ENCODE measurements at regions not wholly inside any gene's neighbourhood (a gene's known extent, or its start where the extent isn't known, plus 50 kb on each side); places are given as distances from the start of the nearest gene placed in this dataset.

DNA sequence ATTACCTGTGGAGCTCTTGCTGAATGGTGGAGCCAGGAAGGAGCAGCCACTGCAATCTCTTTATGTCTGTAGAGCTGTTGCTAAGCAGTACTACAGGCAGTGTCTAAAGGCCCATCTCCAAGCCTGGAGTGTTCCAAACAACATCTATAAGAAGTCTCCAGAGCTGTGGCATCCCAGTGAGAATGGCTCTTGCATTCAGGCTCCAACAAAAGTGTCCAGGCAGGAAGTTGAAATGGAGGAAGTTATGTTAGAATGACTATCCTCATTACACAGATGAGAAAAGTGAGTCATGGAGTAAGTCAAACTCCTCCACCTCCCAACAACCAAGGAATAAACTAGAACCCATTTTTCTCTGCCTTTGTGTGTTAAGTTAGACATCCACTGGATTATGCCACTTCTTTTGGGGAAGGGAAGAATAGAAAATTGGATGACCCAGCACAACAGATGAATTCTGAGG, 288.5 kb upstream of the STXBP5 start:
- no peak for TF ChIP-seq TCF7 (CRISPR knock-in tag; IDR thresholded peaks at IDR 0.05; ENCODE audit: low read depth)
- TF ChIP-seq, protein P1, sequence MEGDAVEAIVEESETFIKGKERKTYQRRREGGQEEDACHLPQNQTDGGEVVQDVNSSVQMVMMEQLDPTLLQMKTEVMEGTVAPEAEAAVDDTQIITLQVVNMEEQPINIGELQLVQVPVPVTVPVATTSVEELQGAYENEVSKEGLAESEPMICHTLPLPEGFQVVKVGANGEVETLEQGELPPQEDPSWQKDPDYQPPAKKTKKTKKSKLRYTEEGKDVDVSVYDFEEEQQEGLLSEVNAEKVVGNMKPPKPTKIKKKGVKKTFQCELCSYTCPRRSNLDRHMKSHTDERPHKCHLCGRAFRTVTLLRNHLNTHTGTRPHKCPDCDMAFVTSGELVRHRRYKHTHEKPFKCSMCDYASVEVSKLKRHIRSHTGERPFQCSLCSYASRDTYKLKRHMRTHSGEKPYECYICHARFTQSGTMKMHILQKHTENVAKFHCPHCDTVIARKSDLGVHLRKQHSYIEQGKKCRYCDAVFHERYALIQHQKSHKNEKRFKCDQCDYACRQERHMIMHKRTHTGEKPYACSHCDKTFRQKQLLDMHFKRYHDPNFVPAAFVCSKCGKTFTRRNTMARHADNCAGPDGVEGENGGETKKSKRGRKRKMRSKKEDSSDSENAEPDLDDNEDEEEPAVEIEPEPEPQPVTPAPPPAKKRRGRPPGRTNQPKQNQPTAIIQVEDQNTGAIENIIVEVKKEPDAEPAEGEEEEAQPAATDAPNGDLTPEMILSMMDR (IDR thresholded peaks at IDR 0.05): no peak
- TF ChIP-seq ELF4 (CRISPR knock-in tag; IDR thresholded peaks at IDR 0.05; ENCODE audit: low read depth): no peak
- TF ChIP-seq, protein P2, sequence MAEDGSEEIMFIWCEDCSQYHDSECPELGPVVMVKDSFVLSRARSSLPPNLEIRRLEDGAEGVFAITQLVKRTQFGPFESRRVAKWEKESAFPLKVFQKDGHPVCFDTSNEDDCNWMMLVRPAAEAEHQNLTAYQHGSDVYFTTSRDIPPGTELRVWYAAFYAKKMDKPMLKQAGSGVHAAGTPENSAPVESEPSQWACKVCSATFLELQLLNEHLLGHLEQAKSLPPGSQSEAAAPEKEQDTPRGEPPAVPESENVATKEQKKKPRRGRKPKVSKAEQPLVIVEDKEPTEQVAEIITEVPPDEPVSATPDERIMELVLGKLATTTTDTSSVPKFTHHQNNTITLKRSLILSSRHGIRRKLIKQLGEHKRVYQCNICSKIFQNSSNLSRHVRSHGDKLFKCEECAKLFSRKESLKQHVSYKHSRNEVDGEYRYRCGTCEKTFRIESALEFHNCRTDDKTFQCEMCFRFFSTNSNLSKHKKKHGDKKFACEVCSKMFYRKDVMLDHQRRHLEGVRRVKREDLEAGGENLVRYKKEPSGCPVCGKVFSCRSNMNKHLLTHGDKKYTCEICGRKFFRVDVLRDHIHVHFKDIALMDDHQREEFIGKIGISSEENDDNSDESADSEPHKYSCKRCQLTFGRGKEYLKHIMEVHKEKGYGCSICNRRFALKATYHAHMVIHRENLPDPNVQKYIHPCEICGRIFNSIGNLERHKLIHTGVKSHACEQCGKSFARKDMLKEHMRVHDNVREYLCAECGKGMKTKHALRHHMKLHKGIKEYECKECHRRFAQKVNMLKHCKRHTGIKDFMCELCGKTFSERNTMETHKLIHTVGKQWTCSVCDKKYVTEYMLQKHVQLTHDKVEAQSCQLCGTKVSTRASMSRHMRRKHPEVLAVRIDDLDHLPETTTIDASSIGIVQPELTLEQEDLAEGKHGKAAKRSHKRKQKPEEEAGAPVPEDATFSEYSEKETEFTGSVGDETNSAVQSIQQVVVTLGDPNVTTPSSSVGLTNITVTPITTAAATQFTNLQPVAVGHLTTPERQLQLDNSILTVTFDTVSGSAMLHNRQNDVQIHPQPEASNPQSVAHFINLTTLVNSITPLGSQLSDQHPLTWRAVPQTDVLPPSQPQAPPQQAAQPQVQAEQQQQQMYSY (CRISPR knock-in tag; IDR thresholded peaks at IDR 0.05): no peak
- TF ChIP-seq, protein P3, sequence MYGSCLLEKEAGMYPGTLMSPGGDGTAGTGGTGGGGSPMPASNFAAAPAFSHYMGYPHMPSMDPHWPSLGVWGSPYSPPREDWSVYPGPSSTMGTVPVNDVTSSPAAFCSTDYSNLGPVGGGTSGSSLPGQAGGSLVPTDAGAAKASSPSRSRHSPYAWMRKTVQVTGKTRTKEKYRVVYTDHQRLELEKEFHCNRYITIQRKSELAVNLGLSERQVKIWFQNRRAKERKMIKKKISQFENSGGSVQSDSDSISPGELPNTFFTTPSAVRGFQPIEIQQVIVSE (CRISPR knock-in tag; IDR thresholded peaks at IDR 0.05; ENCODE audit: borderline replicate concordance): no peak
- TF ChIP-seq TP53 (CRISPR knock-in tag; IDR thresholded peaks at IDR 0.05): no peak
- no peak for TF ChIP-seq NFE2L1 (CRISPR knock-in tag; IDR thresholded peaks at IDR 0.05)
- TF ChIP-seq, protein P4, sequence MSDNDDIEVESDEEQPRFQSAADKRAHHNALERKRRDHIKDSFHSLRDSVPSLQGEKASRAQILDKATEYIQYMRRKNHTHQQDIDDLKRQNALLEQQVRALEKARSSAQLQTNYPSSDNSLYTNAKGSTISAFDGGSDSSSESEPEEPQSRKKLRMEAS (CRISPR knock-in tag; IDR thresholded peaks at IDR 0.05): no peak
- TF ChIP-seq GABPB1 (CRISPR knock-in tag; IDR thresholded peaks at IDR 0.05): no peak
- TF ChIP-seq KAT7 (CRISPR knock-in tag; IDR thresholded peaks at IDR 0.05; ENCODE audit: borderline replicate concordance): no peak

Measured in WTC11 (cell line).